ENCODE measurements at regions not wholly inside any gene's neighbourhood (a gene's known extent, or its start where the extent isn't known, plus 50 kb on each side); places are given as distances from the start of the nearest gene placed in this dataset.
"Not testable (repeated sequence)": the region's sequence is repeated elsewhere in the genome, so short reads cannot be mapped to it uniquely, and the experiment has no call there.

DNA sequence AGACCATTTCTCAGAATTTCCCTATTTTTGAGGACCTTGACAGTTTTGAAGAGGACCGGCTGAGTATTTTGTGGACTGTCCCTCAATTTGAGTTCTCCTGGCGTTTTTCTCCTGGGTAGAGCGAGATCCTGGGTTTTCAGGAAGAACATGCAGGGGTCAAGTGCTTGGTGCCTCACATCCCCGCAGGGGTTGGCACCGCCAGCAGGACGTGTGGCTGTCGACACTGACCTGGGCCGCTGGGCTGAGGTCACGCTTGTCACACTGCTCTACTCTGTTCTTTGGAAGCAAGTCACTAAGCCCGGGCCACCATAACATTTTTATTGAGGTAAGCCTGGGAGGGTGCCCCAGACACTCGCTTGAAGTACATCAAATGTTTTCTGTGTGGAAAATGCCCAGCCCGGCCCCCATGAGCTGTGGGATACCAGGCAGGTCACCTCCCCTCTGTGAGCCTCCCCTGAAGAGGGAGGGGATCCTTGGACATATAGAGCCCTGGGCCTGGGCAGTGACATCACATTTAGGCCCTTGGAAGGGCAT lies 112.0 kb downstream of the NPIPB11 start:
- peaks cover 0 to 14% (median 11%) of the 10 kb centered on the region in 4 experiments for H3K4me1 ChIP-seq (ENCODE audit: control extremely low read depth in 1 of 4, control insufficient read depth in 4 of 4, insufficient read depth in 4 of 4, low read length in 3 of 4)
- H3K4me3 ChIP-seq (ENCODE audit: control insufficient read depth in 1 of 7, extremely low read depth in 1 of 7, insufficient read depth in 4 of 7, low read depth in 2 of 7, low read length in 6 of 7); DNase-seq; POLR2A ChIA-PET; CTCF ChIA-PET; H3K36me3 ChIP-seq (ENCODE audit: control insufficient read depth in 4 of 4, insufficient read depth in 4 of 4, low read length in 3 of 4); H3K27ac ChIP-seq (ENCODE audit: insufficient read depth in 1 of 2, low read depth in 1 of 2, low read length in 2 of 2, poor library complexity in 1 of 2, severe bottlenecking in 2 of 2); H3K27me3 ChIP-seq (replicated peaks in 2 of 5; ENCODE audit: control insufficient read depth in 4 of 5, insufficient read depth in 5 of 5, low read length in 4 of 5); H3K9me3 ChIP-seq (ENCODE audit: control extremely low read depth in 1 of 5, control insufficient read depth in 4 of 5, insufficient read depth in 2 of 5, low read depth in 1 of 5, low read length in 4 of 5): not testable (repeated sequence)
- WGBS (ENCODE audit: insufficient coverage), result 94% methylated on average over 11 of the region's 12 CpGs

DNA sequence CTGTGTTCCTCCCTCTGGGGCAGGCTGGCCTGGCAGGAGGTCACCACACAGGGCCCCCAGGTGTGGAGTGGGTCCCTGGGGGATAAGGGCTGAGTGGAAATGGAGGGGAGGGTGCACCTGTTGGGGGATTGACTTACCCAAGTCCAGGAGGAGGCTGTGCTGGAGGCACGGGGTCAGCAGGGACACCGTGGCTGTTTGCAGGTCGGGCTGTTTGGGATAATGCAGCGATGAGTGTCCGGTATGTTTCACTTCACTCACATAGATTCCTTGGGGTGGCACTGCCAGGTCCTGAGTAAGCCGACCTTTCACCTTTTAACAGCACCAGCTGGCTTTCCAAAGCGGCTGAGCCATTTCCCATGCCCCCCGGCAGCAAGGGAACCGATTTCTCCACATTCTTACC lies 113.0 kb downstream of the NPIPB11 start:
- H3K36me3 ChIP-seq (ENCODE audit: control insufficient read depth in 4 of 4, insufficient read depth in 4 of 4, low read length in 3 of 4); H3K9me3 ChIP-seq (ENCODE audit: control extremely low read depth in 1 of 5, control insufficient read depth in 4 of 5, insufficient read depth in 2 of 5, low read depth in 1 of 5, low read length in 4 of 5); POLR2A ChIA-PET; H3K27me3 ChIP-seq (replicated peaks in 2 of 5; ENCODE audit: control insufficient read depth in 4 of 5, insufficient read depth in 5 of 5, low read length in 4 of 5); H3K4me3 ChIP-seq (ENCODE audit: control insufficient read depth in 1 of 7, extremely low read depth in 1 of 7, insufficient read depth in 4 of 7, low read depth in 2 of 7, low read length in 6 of 7); CTCF ChIA-PET; DNase-seq; H3K27ac ChIP-seq (ENCODE audit: insufficient read depth in 1 of 2, low read depth in 1 of 2, low read length in 2 of 2, poor library complexity in 1 of 2, severe bottlenecking in 2 of 2): not testable (repeated sequence)
- H3K4me1 ChIP-seq (ENCODE audit: control extremely low read depth in 1 of 4, control insufficient read depth in 4 of 4, insufficient read depth in 4 of 4, low read length in 3 of 4), result peaks cover 0 to 13% (median 10%) of the 10 kb centered on the region in 4 experiments
- WGBS (ENCODE audit: insufficient coverage), result 100% methylated on average over 1 of the region's 9 CpGs

DNA sequence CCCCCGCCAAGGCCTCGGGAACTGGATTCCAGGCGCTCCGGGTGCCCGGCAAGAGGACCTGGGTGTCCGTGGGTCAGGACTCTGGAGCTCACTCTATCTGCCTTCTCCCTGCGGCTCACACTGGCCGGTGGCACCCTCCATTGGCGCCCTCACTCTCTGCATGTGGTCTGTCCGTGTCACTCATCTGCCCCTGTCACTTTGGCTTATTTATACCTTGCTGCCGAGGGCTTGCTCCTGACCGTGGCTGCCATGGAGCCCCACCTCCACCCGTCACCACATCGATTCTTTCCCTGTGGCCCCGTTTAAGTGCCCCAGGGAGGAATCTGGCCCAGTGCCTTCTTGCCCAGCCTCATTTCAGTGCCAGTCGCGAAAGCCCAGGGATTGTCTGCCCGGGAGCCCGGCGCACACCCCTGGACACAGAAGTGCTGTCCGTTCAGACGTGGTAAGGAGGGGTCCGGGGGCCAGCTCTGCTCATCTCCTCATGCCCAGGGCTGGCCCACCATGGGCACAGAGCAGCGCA lies 113.5 kb downstream of the NPIPB11 start:
- CTCF ChIA-PET; H3K27me3 ChIP-seq (replicated peaks in 2 of 5; ENCODE audit: control insufficient read depth in 4 of 5, insufficient read depth in 5 of 5, low read length in 4 of 5); POLR2A ChIA-PET; H3K4me3 ChIP-seq (ENCODE audit: control insufficient read depth in 1 of 7, extremely low read depth in 1 of 7, insufficient read depth in 4 of 7, low read depth in 2 of 7, low read length in 6 of 7); H3K36me3 ChIP-seq (ENCODE audit: control insufficient read depth in 4 of 4, insufficient read depth in 4 of 4, low read length in 3 of 4); H3K9me3 ChIP-seq (ENCODE audit: control extremely low read depth in 1 of 5, control insufficient read depth in 4 of 5, insufficient read depth in 2 of 5, low read depth in 1 of 5, low read length in 4 of 5); DNase-seq; H3K27ac ChIP-seq (ENCODE audit: insufficient read depth in 1 of 2, low read depth in 1 of 2, low read length in 2 of 2, poor library complexity in 1 of 2, severe bottlenecking in 2 of 2): not testable (repeated sequence)
- H3K4me1 ChIP-seq (ENCODE audit: control extremely low read depth in 1 of 4, control insufficient read depth in 4 of 4, insufficient read depth in 4 of 4, low read length in 3 of 4), result peaks cover 0 to 13% (median 10%) of the 10 kb centered on the region in 4 experiments
- 95% methylated on average over 12 of the region's 24 CpGs for WGBS (ENCODE audit: insufficient coverage)

GRCh38 chr16:29291329-29292271 lies 114.9 kb downstream of the NPIPB11 start:
- POLR2A ChIA-PET, result interaction anchor here (0.6 kb wide), 1 partner anchor 455 kb away, joined by 3 read pairs; no protein-coding TSS in a partner anchor
- H3K27me3 ChIP-seq (replicated peaks in 2 of 5; ENCODE audit: control insufficient read depth in 4 of 5, insufficient read depth in 5 of 5, low read length in 4 of 5), result not testable (repeated sequence)

GRCh38 chr16:29290631-29291247 lies 115.8 kb downstream of the NPIPB11 start:
- Histone ChIP-seq H3K9me3 (ENCODE audit: control extremely low read depth in 1 of 5, control insufficient read depth in 4 of 5, insufficient read depth in 2 of 5, low read depth in 1 of 5, low read length in 4 of 5) (no peaks in the 10 kb centered on the region), H3K4me3 (ENCODE audit: control insufficient read depth in 1 of 7, extremely low read depth in 1 of 7, insufficient read depth in 4 of 7, low read depth in 2 of 7, low read length in 6 of 7) (peak overlapping the region in 3 of 7 experiments; percentile 44 to 70 (median 57)), H3K4me1 (ENCODE audit: control extremely low read depth in 1 of 4, control insufficient read depth in 4 of 4, insufficient read depth in 4 of 4, low read length in 3 of 4) (peaks cover 0 to 13% (median 10%) of the 10 kb centered on the region in 4 experiments), H3K27ac (ENCODE audit: insufficient read depth in 1 of 2, low read depth in 1 of 2, low read length in 2 of 2, poor library complexity in 1 of 2, severe bottlenecking in 2 of 2) (no peak overlapping the region), H3K36me3 (ENCODE audit: control insufficient read depth in 4 of 4, insufficient read depth in 4 of 4, low read length in 3 of 4) (no peaks in the 10 kb centered on the region), H3K27me3 (replicated peaks in 2 of 5; ENCODE audit: control insufficient read depth in 4 of 5, insufficient read depth in 5 of 5, low read length in 4 of 5) (no peaks in the 10 kb centered on the region)
- peak; percentile 73 to 94 (median 87) for DNase-seq
- ChIA-PET CTCF (no interaction called here), POLR2A (no interaction called here)
- 38% methylated on average over 10 of the region's 24 CpGs for WGBS (ENCODE audit: insufficient coverage)

More at GRCh38 chr16:29291329-29292271, 114.9 kb downstream of the NPIPB11 start:
- H3K9me3 ChIP-seq (ENCODE audit: control extremely low read depth in 1 of 5, control insufficient read depth in 4 of 5, insufficient read depth in 2 of 5, low read depth in 1 of 5, low read length in 4 of 5); DNase-seq; H3K4me3 ChIP-seq (ENCODE audit: control insufficient read depth in 1 of 7, extremely low read depth in 1 of 7, insufficient read depth in 4 of 7, low read depth in 2 of 7, low read length in 6 of 7); H3K27ac ChIP-seq (ENCODE audit: insufficient read depth in 1 of 2, low read depth in 1 of 2, low read length in 2 of 2, poor library complexity in 1 of 2, severe bottlenecking in 2 of 2); CTCF ChIA-PET; H3K36me3 ChIP-seq (ENCODE audit: control insufficient read depth in 4 of 4, insufficient read depth in 4 of 4, low read length in 3 of 4): not testable (repeated sequence)
- WGBS (ENCODE audit: insufficient coverage), result 93% methylated on average over 26 of the region's 30 CpGs
- peaks cover 0 to 13% (median 10%) of the 10 kb centered on the region in 4 experiments for H3K4me1 ChIP-seq (ENCODE audit: control extremely low read depth in 1 of 4, control insufficient read depth in 4 of 4, insufficient read depth in 4 of 4, low read length in 3 of 4)

GRCh38 chr16:29289516-29290239 lies 116.8 kb downstream of the NPIPB11 start:
- POLR2A ChIA-PET, result interaction anchor here (0.6 kb wide), 1 partner anchor 802 kb away, joined by 3 read pairs; no protein-coding TSS in a partner anchor
- H3K4me1 ChIP-seq (ENCODE audit: control extremely low read depth in 1 of 4, control insufficient read depth in 4 of 4, insufficient read depth in 4 of 4, low read length in 3 of 4), result peaks cover 0 to 18% (median 11%) of the 10 kb centered on the region in 4 experiments
- DNase-seq; H3K36me3 ChIP-seq (ENCODE audit: control insufficient read depth in 4 of 4, insufficient read depth in 4 of 4, low read length in 3 of 4); H3K9me3 ChIP-seq (ENCODE audit: control extremely low read depth in 1 of 5, control insufficient read depth in 4 of 5, insufficient read depth in 2 of 5, low read depth in 1 of 5, low read length in 4 of 5); H3K4me3 ChIP-seq (ENCODE audit: control insufficient read depth in 1 of 7, extremely low read depth in 1 of 7, insufficient read depth in 4 of 7, low read depth in 2 of 7, low read length in 6 of 7); H3K27ac ChIP-seq (ENCODE audit: insufficient read depth in 1 of 2, low read depth in 1 of 2, low read length in 2 of 2, poor library complexity in 1 of 2, severe bottlenecking in 2 of 2); H3K27me3 ChIP-seq (replicated peaks in 2 of 5; ENCODE audit: control insufficient read depth in 4 of 5, insufficient read depth in 5 of 5, low read length in 4 of 5); CTCF ChIA-PET: not testable (repeated sequence)
- 100% methylated on average over 6 of the region's 13 CpGs for WGBS (ENCODE audit: insufficient coverage)

All from common myeloid progenitor, CD34-positive (primary cell).